ENCODE measurements at regions not wholly inside any gene's neighbourhood (a gene's known extent, or its start where the extent isn't known, plus 50 kb on each side); places are given as distances from the start of the nearest gene placed in this dataset.

- Histone ChIP-seq H2AFZ (ENCODE audit: control insufficient read depth, low read length) (no peak overlapping the region), H3K79me2 (ENCODE audit: control insufficient read depth, insufficient read depth, low read length) (no peaks in the 10 kb centered on the region), H3K9ac (ENCODE audit: control insufficient read depth, extremely low read depth, insufficient read depth, low read length) (no peak overlapping the region), H3K9me3 (ENCODE audit: control insufficient read depth, low read depth, low read length) (no peaks in the 10 kb centered on the region), H4K20me1 (ENCODE audit: control insufficient read depth, extremely low read depth, insufficient read depth, low read length) (no peaks in the 10 kb centered on the region), H3K9me1 (ENCODE audit: control insufficient read depth, extremely low read depth, insufficient read depth, low read length) (no peaks in the 10 kb centered on the region), H3K4me2 (ENCODE audit: control insufficient read depth, extremely low read depth, insufficient read depth, low read depth, low read length) (no peak overlapping the region), H3K36me3 (ENCODE audit: control insufficient read depth in 2 of 2, extremely low read depth in 1 of 2, insufficient read depth in 2 of 2, low read length in 2 of 2) (no peaks in the 10 kb centered on the region), H3K4me3 (ENCODE audit: control insufficient read depth in 2 of 3, extremely low read depth in 1 of 3, insufficient read depth in 2 of 3, low read depth in 1 of 3, low read length in 3 of 3) (no peak overlapping the region), H3K27ac (ENCODE audit: control insufficient read depth, insufficient read depth, low read length) (no peak overlapping the region), H3K27me3 (ENCODE audit: control insufficient read depth, extremely low read depth, insufficient read depth, low read length) (peaks cover 7% of the 10 kb centered on the region), H3K4me1 (ENCODE audit: control insufficient read depth, extremely low read depth, insufficient read depth, low read length) (no peaks in the 10 kb centered on the region)
- dilution Hi-C loops (cut with MboI; ENCODE audit: extremely low pct_ligation_motif_present, low sequenced_read_pairs), result no loop called here
- no peak for TF ChIP-seq EZH2 (IDR thresholded peaks at IDR 0.05; ENCODE audit: low read length)
- TF ChIP-seq CTCF (optimal IDR thresholded peaks at IDR 0.05 in 1 of 3, IDR thresholded peaks at IDR 0.05 in 1 of 3, conservative IDR thresholded peaks at IDR 0.05 in 1 of 3; ENCODE audit: extremely low read depth in 1 of 3, insufficient read depth in 2 of 3, low read length in 3 of 3), result no peak
- DNase-seq (ENCODE audit: low read depth, low spot score), result no peak
- FAIRE-seq, result no peak
Observed at GRCh38 chr10:124287791-124288190, 130.9 kb downstream of the OAT start.

GRCh38 chr10:124287071-124287685, 131.5 kb downstream of the OAT start:
- H3K36me3 ChIP-seq (ENCODE audit: control insufficient read depth in 2 of 2, extremely low read depth in 1 of 2, insufficient read depth in 2 of 2, low read length in 2 of 2), result no peaks in the 10 kb centered on the region
- H3K9me3 ChIP-seq (ENCODE audit: control insufficient read depth, low read depth, low read length), result no peaks in the 10 kb centered on the region
- TF ChIP-seq CTCF (optimal IDR thresholded peaks at IDR 0.05 in 1 of 3, IDR thresholded peaks at IDR 0.05 in 1 of 3, conservative IDR thresholded peaks at IDR 0.05 in 1 of 3; ENCODE audit: extremely low read depth in 1 of 3, insufficient read depth in 2 of 3, low read length in 3 of 3) (no peak), EZH2 (IDR thresholded peaks at IDR 0.05; ENCODE audit: low read length) (no peak)
- FAIRE-seq (no peak), DNase-seq (ENCODE audit: low read depth, low spot score) (no peak)
- dilution Hi-C loops (cut with MboI; ENCODE audit: extremely low pct_ligation_motif_present, low sequenced_read_pairs), result no loop called here
- H3K9me1 ChIP-seq (ENCODE audit: control insufficient read depth, extremely low read depth, insufficient read depth, low read length), result no peaks in the 10 kb centered on the region
- H3K27ac ChIP-seq (ENCODE audit: control insufficient read depth, insufficient read depth, low read length), result no peak overlapping the region
- H3K4me2 ChIP-seq (ENCODE audit: control insufficient read depth, extremely low read depth, insufficient read depth, low read depth, low read length), result no peak overlapping the region
- H3K27me3 ChIP-seq (ENCODE audit: control insufficient read depth, extremely low read depth, insufficient read depth, low read length), result peaks cover 7% of the 10 kb centered on the region
- no peak overlapping the region for H3K4me3 ChIP-seq (ENCODE audit: control insufficient read depth in 2 of 3, extremely low read depth in 1 of 3, insufficient read depth in 2 of 3, low read depth in 1 of 3, low read length in 3 of 3)
- H3K9ac ChIP-seq (ENCODE audit: control insufficient read depth, extremely low read depth, insufficient read depth, low read length), result no peak overlapping the region
- H2AFZ ChIP-seq (ENCODE audit: control insufficient read depth, low read length), result no peak overlapping the region
- H3K4me1 ChIP-seq (ENCODE audit: control insufficient read depth, extremely low read depth, insufficient read depth, low read length), result no peaks in the 10 kb centered on the region
- no peaks in the 10 kb centered on the region for H3K79me2 ChIP-seq (ENCODE audit: control insufficient read depth, insufficient read depth, low read length)
- H4K20me1 ChIP-seq (ENCODE audit: control insufficient read depth, extremely low read depth, insufficient read depth, low read length), result no peaks in the 10 kb centered on the region
